IMR-90 (cell line): ENCODE measurements at regions not wholly inside any gene's neighbourhood (a gene's known extent, or its start where the extent isn't known, plus 50 kb on each side); places are given as distances from the start of the nearest gene placed in this dataset.

Experiments
- CEBPB ChIP-seq: IDR thresholded peaks from 2 replicates; pipeline ENCODE4 v1.6.1; 2012; ENCODE audit warnings: low read depth, low read length, improper control_type of control experiment
- CHD1 ChIP-seq: IDR thresholded peaks from 2 replicates; pipeline ENCODE4 v1.6.1; 2012; ENCODE audit warnings: low read depth, low read length, improper control_type of control experiment
- CTCF ChIP-seq: conservative IDR thresholded peaks from 2 replicates; pipeline ENCODE4 v1.5.1; 2012; ENCODE audit warnings: mild to moderate bottlenecking, low read depth, low read length, improper control_type of control experiment
- MAFK ChIP-seq: IDR thresholded peaks from 2 replicates; pipeline ENCODE4 v1.6.1; 2012; ENCODE audit warnings: low read depth, low read length, improper control_type of control experiment
- POLR2A ChIP-seq: IDR thresholded peaks from 2 replicates; pipeline ENCODE4 v1.6.1; 2012; ENCODE audit warnings: mild to moderate bottlenecking, low read depth, low read length
- RCOR1 ChIP-seq: IDR thresholded peaks from 2 replicates; pipeline ENCODE4 v1.6.1; 2012; ENCODE audit warnings: mild to moderate bottlenecking, low read length, improper control_type of control experiment; ENCODE audit not compliant: insufficient replicate concordance
- RFX5 ChIP-seq: IDR thresholded peaks from 2 replicates; pipeline ENCODE4 v1.8.0; 2012; ENCODE audit warnings: low read depth, mild to moderate bottlenecking, low read length, moderate library complexity
- SMC3 ChIP-seq: fragments of 150-350 bp; IDR thresholded peaks from 2 replicates; pipeline ENCODE4 v1.6.1; 2016; ENCODE audit warnings: low read depth, mild to moderate bottlenecking, antibody characterized with exemption, low read length, moderate library complexity
- USF2 ChIP-seq: fragments of 150-350 bp; IDR thresholded peaks from 2 replicates; pipeline ENCODE4 v1.6.1; 2017; ENCODE audit warnings: mild to moderate bottlenecking, antibody characterized with exemption, low read length, low read depth

- no peak for TF ChIP-seq MAFK
- TF ChIP-seq CTCF, result no peak
- TF ChIP-seq RFX5, result no peak
- no peak for TF ChIP-seq SMC3
- no peak for TF ChIP-seq CEBPB
- no peak for TF ChIP-seq POLR2A
- no peak for TF ChIP-seq RCOR1
- TF ChIP-seq CHD1, result no peak
- no peak for TF ChIP-seq USF2
Measured at GRCh38 chr11:134801570-134801969, 389.5 kb upstream of the B3GAT1 start.
